ENCODE measurements at regions not wholly inside any gene's neighbourhood (a gene's known extent, or its start where the extent isn't known, plus 50 kb on each side); places are given as distances from the start of the nearest gene placed in this dataset.

GRCh38 chr4:35710343-35710742, 534.0 kb downstream of the ARAP2 start:
- H3K36me3 ChIP-seq, result no peaks in the 10 kb centered on the region
- DNase-seq (peak in 1 of 2 donors; percentile 20), ATAC-seq (ENCODE audit: low FRiP score in 2 of 2) (no peak)
- no peaks in the 10 kb centered on the region for H3K4me1 ChIP-seq
- peaks cover 0 to 14% (median 7%) of the 10 kb centered on the region in 4 donors for H3K9me3 ChIP-seq
- no peaks in the 10 kb centered on the region for H3K27me3 ChIP-seq
- TF ChIP-seq POLR2A (IDR thresholded peaks at IDR 0.05), result no peak
- no peak for TF ChIP-seq CTCF (IDR thresholded peaks at IDR 0.05)
- no peak for TF ChIP-seq EP300 (IDR thresholded peaks at IDR 0.05)
- no peak for TF ChIP-seq POLR2AphosphoS5 (IDR thresholded peaks at IDR 0.05)
- WGBS, 2 donors, result 79 to 82% methylated on average over 2 to 3 of the region's 3 CpGs
- no peak overlapping the region for H3K4me3 ChIP-seq
- no peak overlapping the region for H3K27ac ChIP-seq

GRCh38 chr4:35711127-35711526, 533.2 kb downstream of the ARAP2 start:
- no peaks in the 10 kb centered on the region for H3K36me3 ChIP-seq
- no peak overlapping the region for H3K27ac ChIP-seq
- no peaks in the 10 kb centered on the region for H3K4me1 ChIP-seq
- TF ChIP-seq EP300 (IDR thresholded peaks at IDR 0.05) (no peak), POLR2A (IDR thresholded peaks at IDR 0.05) (no peak), POLR2AphosphoS5 (IDR thresholded peaks at IDR 0.05) (no peak), CTCF (IDR thresholded peaks at IDR 0.05) (no peak)
- DNase-seq (no peak), ATAC-seq (ENCODE audit: low FRiP score in 2 of 2) (no peak)
- H3K4me3 ChIP-seq, result no peak overlapping the region
- no peaks in the 10 kb centered on the region for H3K27me3 ChIP-seq
- H3K9me3 ChIP-seq, result peaks cover 0 to 14% (median 7%) of the 10 kb centered on the region in 4 donors
- WGBS, 2 donors, result 86 to 93% methylated on average over 2 of the region's 2 CpGs

- no peaks in the 10 kb centered on the region for H3K4me1 ChIP-seq
- ATAC-seq (ENCODE audit: low FRiP score in 2 of 2), result no peak
- no peak overlapping the region for H3K4me3 ChIP-seq
- DNase-seq, result no peak
- no peaks in the 10 kb centered on the region for H3K9me3 ChIP-seq
- H3K27me3 ChIP-seq, result no peaks in the 10 kb centered on the region
- H3K27ac ChIP-seq, result no peak overlapping the region
- TF ChIP-seq POLR2A (IDR thresholded peaks at IDR 0.05) (no peak), EP300 (IDR thresholded peaks at IDR 0.05) (no peak), CTCF (IDR thresholded peaks at IDR 0.05) (no peak), POLR2AphosphoS5 (IDR thresholded peaks at IDR 0.05) (no peak)
- H3K36me3 ChIP-seq, result no peaks in the 10 kb centered on the region
- 89 to 92% methylated on average over 3 of the region's 3 CpGs for WGBS, 2 donors
Measured at GRCh38 chr4:35723973-35724372, 520.3 kb downstream of the ARAP2 start.

GRCh38 chr4:35725131-35725530, 519.2 kb downstream of the ARAP2 start:
- Histone ChIP-seq H3K4me1 (no peaks in the 10 kb centered on the region), H3K36me3 (no peaks in the 10 kb centered on the region), H3K9me3 (no peaks in the 10 kb centered on the region), H3K4me3 (no peak overlapping the region), H3K27me3 (no peaks in the 10 kb centered on the region), H3K27ac (no peak overlapping the region)
- no peak for ATAC-seq (ENCODE audit: low FRiP score in 2 of 2)
- WGBS, 2 donors, result 100% methylated on average over 1 of the region's 1 CpG
- no peak for DNase-seq
- no peak for TF ChIP-seq POLR2A (IDR thresholded peaks at IDR 0.05)
- TF ChIP-seq POLR2AphosphoS5 (IDR thresholded peaks at IDR 0.05), result no peak
- TF ChIP-seq EP300 (IDR thresholded peaks at IDR 0.05), result no peak
- no peak for TF ChIP-seq CTCF (IDR thresholded peaks at IDR 0.05)

- DNase-seq, result no peak
- no peaks in the 10 kb centered on the region for H3K4me1 ChIP-seq
- ATAC-seq (ENCODE audit: low FRiP score in 2 of 2), result no peak
- H3K9me3 ChIP-seq, result no peaks in the 10 kb centered on the region
- no peaks in the 10 kb centered on the region for H3K27me3 ChIP-seq
- H3K36me3 ChIP-seq, result no peaks in the 10 kb centered on the region
- no peak overlapping the region for H3K27ac ChIP-seq
- WGBS, 2 donors, result 52 to 60% methylated on average over 2 of the region's 2 CpGs
- no peak overlapping the region for H3K4me3 ChIP-seq
- TF ChIP-seq EP300 (IDR thresholded peaks at IDR 0.05), result no peak
- no peak for TF ChIP-seq POLR2A (IDR thresholded peaks at IDR 0.05)
- TF ChIP-seq POLR2AphosphoS5 (IDR thresholded peaks at IDR 0.05), result no peak
- TF ChIP-seq CTCF (IDR thresholded peaks at IDR 0.05), result no peak
Measured at GRCh38 chr4:35730414-35730813, 513.9 kb downstream of the ARAP2 start.
